ENCODE measurements at regions not wholly inside any gene's neighbourhood (a gene's known extent, or its start where the extent isn't known, plus 50 kb on each side); places are given as distances from the start of the nearest gene placed in this dataset.

DNA sequence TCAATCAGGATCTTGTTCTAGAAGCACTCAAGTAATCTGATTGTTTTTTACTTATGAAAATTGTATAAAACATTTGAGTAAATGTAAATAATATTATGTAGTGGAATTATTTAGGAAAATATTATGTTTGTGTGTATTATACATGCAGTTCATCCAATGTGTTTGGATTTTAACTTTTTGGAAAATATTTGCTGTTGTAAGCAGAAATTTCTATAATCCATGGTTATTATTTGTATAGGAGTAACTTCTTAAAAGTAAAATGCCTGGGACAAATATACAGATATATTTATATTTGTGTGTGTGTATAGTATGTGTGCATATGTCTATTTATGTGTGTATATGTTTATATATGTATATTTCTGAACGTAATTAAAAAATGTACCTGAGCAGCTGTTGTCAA lies 1394.6 kb upstream of the AGA start:
- TF ChIP-seq, protein P1, sequence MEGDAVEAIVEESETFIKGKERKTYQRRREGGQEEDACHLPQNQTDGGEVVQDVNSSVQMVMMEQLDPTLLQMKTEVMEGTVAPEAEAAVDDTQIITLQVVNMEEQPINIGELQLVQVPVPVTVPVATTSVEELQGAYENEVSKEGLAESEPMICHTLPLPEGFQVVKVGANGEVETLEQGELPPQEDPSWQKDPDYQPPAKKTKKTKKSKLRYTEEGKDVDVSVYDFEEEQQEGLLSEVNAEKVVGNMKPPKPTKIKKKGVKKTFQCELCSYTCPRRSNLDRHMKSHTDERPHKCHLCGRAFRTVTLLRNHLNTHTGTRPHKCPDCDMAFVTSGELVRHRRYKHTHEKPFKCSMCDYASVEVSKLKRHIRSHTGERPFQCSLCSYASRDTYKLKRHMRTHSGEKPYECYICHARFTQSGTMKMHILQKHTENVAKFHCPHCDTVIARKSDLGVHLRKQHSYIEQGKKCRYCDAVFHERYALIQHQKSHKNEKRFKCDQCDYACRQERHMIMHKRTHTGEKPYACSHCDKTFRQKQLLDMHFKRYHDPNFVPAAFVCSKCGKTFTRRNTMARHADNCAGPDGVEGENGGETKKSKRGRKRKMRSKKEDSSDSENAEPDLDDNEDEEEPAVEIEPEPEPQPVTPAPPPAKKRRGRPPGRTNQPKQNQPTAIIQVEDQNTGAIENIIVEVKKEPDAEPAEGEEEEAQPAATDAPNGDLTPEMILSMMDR (IDR thresholded peaks at IDR 0.05; ENCODE audit: control extremely low read depth, extremely low read depth): no peak
- 89 to 91% methylated on average over 1 of the region's 1 CpG for WGBS, 2 donors
- no peaks in the 10 kb centered on the region for H3K4me1 ChIP-seq (ENCODE audit: control insufficient read depth in 5 of 5, insufficient read depth in 5 of 5, low read length in 5 of 5)
- H3K9me3 ChIP-seq (ENCODE audit: control insufficient read depth in 4 of 4, insufficient read depth in 3 of 4, low read length in 3 of 4): no peaks in the 10 kb centered on the region
- no peak overlapping the region for H3K27ac ChIP-seq (ENCODE audit: low read depth in 1 of 2, low read length in 1 of 2)
- H3K9ac ChIP-seq (ENCODE audit: insufficient read depth in 1 of 2, low read length in 2 of 2): no peak overlapping the region
- H3K36me3 ChIP-seq (ENCODE audit: control insufficient read depth in 4 of 4, insufficient read depth in 4 of 4, low read length in 4 of 4): no peaks in the 10 kb centered on the region
- no peak overlapping the region for H3K4me3 ChIP-seq
- DNase-seq: no peak
- no peaks in the 10 kb centered on the region for H3K27me3 ChIP-seq (ENCODE audit: control insufficient read depth in 3 of 3, insufficient read depth in 3 of 3, low read length in 2 of 3)
- no peak for ATAC-seq (ENCODE audit: insufficient read depth, low FRiP score)

DNA sequence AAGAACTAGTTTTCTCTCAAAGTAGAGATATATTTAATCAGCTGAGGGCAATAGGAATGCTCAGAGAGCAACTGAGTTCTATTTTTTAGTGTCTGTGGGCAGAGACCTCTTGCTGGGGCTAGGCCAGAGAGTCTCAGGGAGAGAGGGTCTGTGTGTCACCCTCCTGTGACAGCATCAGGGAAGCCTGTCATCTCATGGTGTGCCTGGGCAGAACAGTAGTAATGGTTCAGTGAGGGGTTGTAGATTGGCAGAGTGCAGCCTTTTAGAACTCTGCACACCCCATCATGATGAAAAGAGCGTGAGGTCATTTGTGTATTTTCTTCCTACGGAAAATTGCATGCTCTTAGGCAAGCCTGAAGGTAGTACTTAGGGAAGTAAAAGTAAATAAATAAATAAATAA lies 1396.5 kb upstream of the AGA start:
- WGBS, 2 donors: 79 to 84% methylated on average over 2 of the region's 2 CpGs
- no peak overlapping the region for H3K27ac ChIP-seq (ENCODE audit: low read depth in 1 of 2, low read length in 1 of 2)
- H3K4me1 ChIP-seq (ENCODE audit: control insufficient read depth in 5 of 5, insufficient read depth in 5 of 5, low read length in 5 of 5): no peaks in the 10 kb centered on the region
- no peak overlapping the region for H3K4me3 ChIP-seq
- H3K27me3 ChIP-seq (ENCODE audit: control insufficient read depth in 3 of 3, insufficient read depth in 3 of 3, low read length in 2 of 3): no peaks in the 10 kb centered on the region
- no peak overlapping the region for H3K9ac ChIP-seq (ENCODE audit: insufficient read depth in 1 of 2, low read length in 2 of 2)
- ATAC-seq (ENCODE audit: insufficient read depth, low FRiP score) (no peak), DNase-seq (no peak)
- TF ChIP-seq, protein P1 (IDR thresholded peaks at IDR 0.05; ENCODE audit: control extremely low read depth, extremely low read depth): no peak
- no peaks in the 10 kb centered on the region for H3K9me3 ChIP-seq (ENCODE audit: control insufficient read depth in 4 of 4, insufficient read depth in 3 of 4, low read length in 3 of 4)
- H3K36me3 ChIP-seq (ENCODE audit: control insufficient read depth in 4 of 4, insufficient read depth in 4 of 4, low read length in 4 of 4): no peaks in the 10 kb centered on the region

DNA sequence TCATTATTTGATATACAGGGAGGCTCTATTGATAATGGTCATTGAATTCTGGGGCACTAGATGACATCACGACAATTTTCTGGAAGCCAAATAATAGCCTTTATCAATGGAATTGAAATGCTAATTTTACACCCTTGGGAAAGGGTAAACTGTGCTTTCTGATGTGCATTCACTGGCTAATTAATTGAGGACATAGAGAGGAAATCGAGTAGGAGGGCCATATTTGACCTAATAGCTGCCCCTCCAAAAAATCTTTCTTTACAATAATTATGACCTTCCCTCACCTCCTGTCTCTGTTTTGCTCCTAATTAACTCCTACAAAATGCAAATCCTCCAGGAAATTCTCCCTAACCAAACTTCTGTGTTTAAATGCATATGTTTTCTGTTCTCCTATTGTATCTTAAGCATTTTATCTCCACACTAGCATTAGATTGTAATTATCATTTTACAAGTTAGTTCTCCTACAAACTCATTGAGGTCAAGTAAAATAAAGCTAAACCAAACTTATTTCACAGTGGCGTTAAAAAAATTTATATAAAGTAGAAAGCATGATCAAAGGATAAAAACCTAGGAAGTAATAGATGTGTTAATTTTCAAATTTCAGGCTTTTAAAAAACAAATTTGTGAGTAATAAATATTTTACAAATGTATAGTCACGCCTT lies 1414.0 kb upstream of the AGA start:
- TF ChIP-seq, protein P1 (IDR thresholded peaks at IDR 0.05; ENCODE audit: control extremely low read depth, extremely low read depth): no peak
- no peaks in the 10 kb centered on the region for H3K4me1 ChIP-seq (ENCODE audit: control insufficient read depth in 5 of 5, insufficient read depth in 5 of 5, low read length in 5 of 5)
- no peak overlapping the region for H3K27ac ChIP-seq (ENCODE audit: low read depth in 1 of 2, low read length in 1 of 2)
- ATAC-seq (ENCODE audit: insufficient read depth, low FRiP score): no peak
- H3K9me3 ChIP-seq (ENCODE audit: control insufficient read depth in 4 of 4, insufficient read depth in 3 of 4, low read length in 3 of 4): no peaks in the 10 kb centered on the region
- WGBS, 2 donors: 66 to 78% methylated on average over 4 of the region's 4 CpGs
- no peaks in the 10 kb centered on the region for H3K36me3 ChIP-seq (ENCODE audit: control insufficient read depth in 4 of 4, insufficient read depth in 4 of 4, low read length in 4 of 4)
- H3K9ac ChIP-seq (ENCODE audit: insufficient read depth in 1 of 2, low read length in 2 of 2): no peak overlapping the region
- H3K4me3 ChIP-seq: no peak overlapping the region
- DNase-seq: no peak
- H3K27me3 ChIP-seq (ENCODE audit: control insufficient read depth in 3 of 3, insufficient read depth in 3 of 3, low read length in 2 of 3): no peaks in the 10 kb centered on the region

DNA sequence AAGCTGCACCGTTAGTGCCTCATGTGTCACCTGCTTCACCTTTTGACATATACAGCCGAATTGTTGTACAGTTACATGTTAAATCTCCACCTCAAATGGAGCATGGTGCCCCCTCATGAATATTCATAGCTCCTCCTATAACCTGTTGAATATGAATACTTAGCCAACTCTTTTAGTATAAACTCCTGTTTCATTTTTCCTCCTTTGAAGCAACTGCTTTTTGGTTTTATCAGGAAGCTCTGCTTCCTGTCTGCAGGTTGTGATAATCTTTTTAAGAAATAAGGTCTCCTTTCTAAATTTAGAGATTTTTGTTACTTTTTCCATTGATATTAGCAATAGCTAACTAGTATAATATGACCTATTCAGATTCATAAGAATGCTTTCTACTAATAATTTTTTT lies 1429.2 kb upstream of the AGA start:
- Histone ChIP-seq H3K9me3 (ENCODE audit: control insufficient read depth in 4 of 4, insufficient read depth in 3 of 4, low read length in 3 of 4) (peaks cover 0 to 2% (median 0%) of the 10 kb centered on the region in 4 donors), H3K36me3 (ENCODE audit: control insufficient read depth in 4 of 4, insufficient read depth in 4 of 4, low read length in 4 of 4) (no peaks in the 10 kb centered on the region), H3K9ac (ENCODE audit: insufficient read depth in 1 of 2, low read length in 2 of 2) (no peak overlapping the region), H3K4me3 (no peak overlapping the region), H3K4me1 (ENCODE audit: control insufficient read depth in 5 of 5, insufficient read depth in 5 of 5, low read length in 5 of 5) (no peaks in the 10 kb centered on the region), H3K27me3 (ENCODE audit: control insufficient read depth in 3 of 3, insufficient read depth in 3 of 3, low read length in 2 of 3) (no peaks in the 10 kb centered on the region), H3K27ac (ENCODE audit: low read depth in 1 of 2, low read length in 1 of 2) (no peak overlapping the region)
- ATAC-seq (ENCODE audit: insufficient read depth, low FRiP score) (no peak), DNase-seq (no peak)
- TF ChIP-seq, protein P1 (IDR thresholded peaks at IDR 0.05; ENCODE audit: control extremely low read depth, extremely low read depth): no peak
- 39 to 52% methylated on average over 2 of the region's 2 CpGs for WGBS, 2 donors
